GM12878 (cell line): ENCODE measurements at regions not wholly inside any gene's neighbourhood (a gene's known extent, or its start where the extent isn't known, plus 50 kb on each side); places are given as distances from the start of the nearest gene placed in this dataset.

Experiments
- ATAC-seq: fragments of 200-7000 bp; cut with Tn5 transposase; 3 replicates; pipeline ENCODE4 v1.9.1; 2020; ENCODE audit warnings: mild to moderate bottlenecking, moderate library complexity
- BruUV-seq: library from RNA; stranded (reverse); fragments of 400-500 nt; replicated peaks from 2 replicates; lab custom pipeline; 2021; lab: Mats Ljungman, UMichigan
- CTCF ChIA-PET: fragments of 300-600 bp; sonication (Branson Sonifier 250); formaldehyde crosslinking; extraction: SDS; loops from one replicate; lab custom pipeline; 2021; ENCODE audit warnings: inconsistent platforms; lab: Yijun Ruan, JAX
- POLR2A ChIA-PET: fragments of 350-600 bp; formaldehyde crosslinking; extraction: SDS; loops from one replicate; lab custom pipeline; 2021; ENCODE audit warnings: inconsistent platforms; lab: Charles Lee
- RAD21 ChIA-PET: fragments of 300-600 bp; sonication (Branson Sonifier 250); formaldehyde crosslinking; loops from one replicate; lab custom pipeline; 2023; ENCODE audit warnings: antibody characterized with exemption; ENCODE audit not compliant: unreplicated experiment; lab: Charles Lee
- SMC1A ChIA-PET: fragments of 300-600 bp; sonication (Branson Sonifier 250); formaldehyde crosslinking; loops from one replicate; lab custom pipeline; 2023; ENCODE audit not compliant: unreplicated experiment, uncharacterized antibody; lab: Charles Lee
- DNase-seq: peaks from one replicate; pipeline ENCODE4 v3.0.0-alpha.2; 2011; ENCODE audit warnings: low read depth, low spot score
- FAIRE-seq: peaks from 3 replicates; lab custom pipeline; 2011; peaks lifted over from hg19 to GRCh38; lab: Jason Lieb, UNC
- H2AFZ ChIP-seq: 2 replicates; pipeline ENCODE4 v1.6.0; 2011; ENCODE audit warnings: low read depth, low read length, control low read depth; ENCODE audit not compliant: control insufficient read depth
- H3K27ac ChIP-seq: 2 replicates; pipeline ENCODE4 v1.5.1; 2011; ENCODE audit warnings: control low read depth; ENCODE audit not compliant: control insufficient read depth, insufficient read depth
- H3K27me3 ChIP-seq, 2 experiments: replicated peaks in 1 of 2; 2 replicates each; pipeline versions ENCODE4 v1.6.0 to v1.6.1; 2011; ENCODE audit warnings: low read length in 1 of 2; ENCODE audit not compliant: control insufficient read depth in 2 of 2, insufficient read depth in 2 of 2
- H3K36me3 ChIP-seq, 2 experiments: 2 replicates each; pipeline ENCODE4 v1.5.1; 2011; ENCODE audit warnings: low read length in 1 of 2; ENCODE audit not compliant: control insufficient read depth in 2 of 2, insufficient read depth in 2 of 2
- H3K4me1 ChIP-seq: 2 replicates; pipeline ENCODE4 v1.6.1; 2011; ENCODE audit warnings: mild to moderate bottlenecking, low read length, moderate library complexity, mixed read lengths; ENCODE audit not compliant: control insufficient read depth, insufficient read depth
- H3K4me2 ChIP-seq: 2 replicates; pipeline ENCODE4 v1.6.0; 2011; ENCODE audit warnings: control low read depth; ENCODE audit not compliant: control insufficient read depth, insufficient read depth
- H3K4me3 ChIP-seq: fragments of 200-600 bp; sonication (generic); 2 replicates; pipeline ENCODE4 v1.5.1; 2016
- H3K79me2 ChIP-seq: 2 replicates; pipeline ENCODE4 v1.6.0; 2011; ENCODE audit warnings: low read length; ENCODE audit not compliant: control insufficient read depth, insufficient read depth
- H3K9ac ChIP-seq: 2 replicates; pipeline ENCODE4 v1.8.0; 2011; ENCODE audit warnings: low read length, control low read depth, mixed read lengths; ENCODE audit not compliant: control insufficient read depth, insufficient read depth
- H3K9me3 ChIP-seq: replicated peaks from 3 replicates; pipeline ENCODE4 v1.5.1; 2011; ENCODE audit warnings: mild to moderate bottlenecking, low read length; ENCODE audit not compliant: control insufficient read depth, insufficient read depth
- H4K20me1 ChIP-seq: 2 replicates; pipeline ENCODE4 v1.6.0; 2011; ENCODE audit not compliant: control insufficient read depth, insufficient read depth
- CBFB ChIP-seq: IDR thresholded peaks from 2 replicates; pipeline ENCODE4 v1.6.1; 2016; ENCODE audit warnings: antibody characterized with exemption, low read depth
- EED ChIP-seq: sonication (generic); IDR thresholded peaks from 2 replicates; pipeline ENCODE4 v1.6.1; 2016; ENCODE audit warnings: antibody characterized with exemption, low read depth
- GABPA ChIP-seq: IDR thresholded peaks from 2 replicates; pipeline ENCODE4 v1.6.1; 2014; ENCODE audit warnings: antibody characterized with exemption, low read depth, mild to moderate bottlenecking, inconsistent platforms
- KLF5 ChIP-seq: fragments of 450-650 bp; IDR thresholded peaks from 2 replicates; pipeline ENCODE4 v1.6.1; 2014; ENCODE audit warnings: mild to moderate bottlenecking; ENCODE audit not compliant: partially characterized antibody
- PAX8 ChIP-seq: fragments of 450-650 bp; IDR thresholded peaks from 2 replicates; pipeline ENCODE4 v1.6.1; 2017; ENCODE audit warnings: mild to moderate bottlenecking, moderate library complexity
- PBX3 ChIP-seq: IDR thresholded peaks from 2 replicates; pipeline ENCODE4 v1.6.1; 2011; ENCODE audit warnings: mild to moderate bottlenecking, low read depth, low read length, moderate library complexity; ENCODE audit not compliant: insufficient replicate concordance
- POLR2A ChIP-seq: IDR thresholded peaks from 2 replicates; pipeline ENCODE4 v1.6.1; 2011; ENCODE audit warnings: low read depth, mild to moderate bottlenecking, low read length
- RAD21 ChIP-seq: IDR thresholded peaks from 2 replicates; pipeline ENCODE4 v1.6.1; 2011; ENCODE audit warnings: mild to moderate bottlenecking, low read depth, low read length, moderate library complexity; ENCODE audit not compliant: insufficient read depth
- RAD51 ChIP-seq: fragments of 450-650 bp; IDR thresholded peaks from 2 replicates; pipeline ENCODE4 v1.6.1; 2016; ENCODE audit warnings: moderate library complexity, mild to moderate bottlenecking, inconsistent platforms
- RUNX3 ChIP-seq: IDR thresholded peaks from 2 replicates; pipeline ENCODE4 v1.6.1; 2012; ENCODE audit warnings: low read length, inconsistent platforms
- SRF ChIP-seq, 2 experiments: IDR thresholded peaks; 2 replicates each; pipeline ENCODE4 v1.6.1; 2011; ENCODE audit warnings: low read depth in 2 of 2, low read length in 2 of 2, mild to moderate bottlenecking in 1 of 2, moderate library complexity in 1 of 2
- STAT1 ChIP-seq: fragments of 450-650 bp; conservative IDR thresholded peaks from 2 replicates; pipeline ENCODE4 v1.6.1; 2014; ENCODE audit warnings: antibody characterized with exemption, mild to moderate bottlenecking
- in situ Hi-C: fragments of 300-500 bp; cut with MboI; formaldehyde crosslinking; loops from 9 replicates; pipeline ENCODE4 v1.14.3; 2018; ENCODE audit warnings: mixed read lengths
- intact Hi-C: fragments of 100-400 bp; cut with micrococcal nuclease; formaldehyde crosslinking; loops from one replicate; pipeline ENCODE4 v1.14.2; 2022; ENCODE audit not compliant: unreplicated experiment

- RAD21 ChIA-PET, result no interaction called here
- no peak overlapping the region for H3K4me3 ChIP-seq
- no peak overlapping the region for H3K9ac ChIP-seq
- in situ Hi-C loops (no loop called here), intact Hi-C loops (no loop called here)
- TF ChIP-seq CBFB, result no peak
- no peak for TF ChIP-seq RAD51
- TF ChIP-seq POLR2A, result no peak
- no peak for TF ChIP-seq PAX8
- no peak for TF ChIP-seq GABPA
- TF ChIP-seq RAD21, result no peak
- TF ChIP-seq SRF (IDR thresholded peaks at IDR 0.05; ENCODE audit: low read depth in 2 of 2, low read length in 2 of 2), result no peak
- TF ChIP-seq PBX3, result no peak
- TF ChIP-seq RUNX3, result no peak
- no peak for TF ChIP-seq STAT1
- no peak for TF ChIP-seq EED
- no peak for TF ChIP-seq KLF5
- DNase-seq (no peak), ATAC-seq (no peak), FAIRE-seq (no peak)
- no peaks in the 10 kb centered on the region for H3K4me1 ChIP-seq
- H3K27me3 ChIP-seq, result no peaks in the 10 kb centered on the region
- CTCF ChIA-PET, result no interaction called here
- POLR2A ChIA-PET, result no interaction called here
- SMC1A ChIA-PET, result no interaction called here
- no peak overlapping the region for H3K4me2 ChIP-seq
- H4K20me1 ChIP-seq, result no peaks in the 10 kb centered on the region
- no peaks in the 10 kb centered on the region for H3K79me2 ChIP-seq
- BruUV-seq, result no TSS peak
- no peaks in the 10 kb centered on the region for H3K36me3 ChIP-seq
- H2AFZ ChIP-seq, result no peak overlapping the region
- no peak overlapping the region for H3K27ac ChIP-seq
- H3K9me3 ChIP-seq, result no peaks in the 10 kb centered on the region
Observed at GRCh38 chr2:163255086-163255485, 416.5 kb upstream of the KCNH7 start.
